MM.1S (cell line): ENCODE measurements at regions not wholly inside any gene's neighbourhood (a gene's known extent, or its start where the extent isn't known, plus 50 kb on each side); places are given as distances from the start of the nearest gene placed in this dataset.

ENCODE experiments used
- CTCF ChIP-seq: fragments of 300-600 bp; sonication (generic); IDR thresholded peaks from 2 replicates; pipeline ENCODE4 v1.5.1; 2016; ENCODE audit warnings: antibody characterized with exemption, low read length, mixed read lengths
- EZH2phosphoT487 ChIP-seq: fragments of 300-600 bp; sonication (generic); IDR thresholded peaks from 2 replicates; pipeline ENCODE4 v1.6.1; 2018; ENCODE audit warnings: antibody characterized with exemption, low read length

GRCh38 chr13:88648598-88649373, 977.6 kb downstream of the SLITRK5 start:
- no peak for TF ChIP-seq CTCF
- no peak for TF ChIP-seq EZH2phosphoT487
